Adrenal gland (tissue), 9 donors: ENCODE measurements at regions not wholly inside any gene's neighbourhood (a gene's known extent, or its start where the extent isn't known, plus 50 kb on each side); places are given as distances from the start of the nearest gene placed in this dataset.

Experiments
- DNase-seq, 7 donors: peaks; one replicate each; pipeline ENCODE4 v3.0.0-alpha.2; 2019 to 2020
- H3K27ac ChIP-seq, 5 donors: fragments of 200-600 bp; sonication (generic) in 4 of 5; 1 replicate in 3 of 5; 2 replicates in 2 of 5; pipeline versions ENCODE4 v1.5.1 to v1.8.0; 2016 to 2020; ENCODE audit warnings: mild to moderate bottlenecking in 1 of 5
- H3K27me3 ChIP-seq: fragments of 200-600 bp; 2 replicates; pipeline ENCODE4 v1.8.0; 2021
- H3K36me3 ChIP-seq, 2 donors: fragments of 200-600 bp; replicated peaks in 1 of 2; 1 replicate in 1 of 2; 2 replicates in 1 of 2; pipeline versions ENCODE4 v1.5.1 to v1.8.0; 2018 to 2022
- H3K4me1 ChIP-seq, 2 donors: fragments of 200-600 bp; replicated peaks in 1 of 2; 1 replicate in 1 of 2; 2 replicates in 1 of 2; pipeline versions ENCODE4 v1.5.1 to v1.8.0; 2018 to 2021
- H3K4me3 ChIP-seq, 4 donors: fragments of 200-600 bp; sonication (generic) in 3 of 4; one replicate each; pipeline ENCODE4 v1.5.1; 2016 to 2018
- H3K9me3 ChIP-seq, 3 donors: fragments of 200-600 bp; sonication (generic) in 1 of 3; replicated peaks in 1 of 3; 1 replicate in 2 of 3; 2 replicates in 1 of 3; pipeline versions ENCODE4 v1.5.1 to v1.8.0; 2016 to 2021
- POLR2A ChIP-seq, 2 donors: fragments of 450-650 bp; IDR thresholded peaks; one replicate each; pipeline ENCODE4 v1.6.1; 2017; ENCODE audit warnings: antibody characterized with exemption in 2 of 2, mild to moderate bottlenecking in 2 of 2, moderate library complexity in 1 of 2
- WGBS, 4 donors: extraction: QIAGEN DNeasy Blood & Tissue Kit in 2 of 4; methylation state at CpG; one replicate each; pipeline versions ENCODE4 v1.1.5 to v1.1.7; 2013 to 2017; 5-methylcytosine and 5-hydroxymethylcytosine counted together
- intact Hi-C, 2 donors: fragments of 100-400 bp; cut with DNase I; formaldehyde crosslinking; loops; one replicate each; pipeline versions ENCODE4 v1.14.1 to v1.15.0; 2022 to 2023
- TF ChIP-seq, protein P1 (sequence below), 6 experiments: fragments of 450-650 bp in 4 of 6; fragments of 200-600 bp in 2 of 6; sonication (generic) in 1 of 6; IDR thresholded peaks; 1 replicate in 5 of 6; 2 replicates in 1 of 6; pipeline versions ENCODE4 v1.5.1 to v1.8.0; 2016 to 2021; ENCODE audit warnings: antibody characterized with exemption in 6 of 6, mild to moderate bottlenecking in 2 of 6, moderate library complexity in 1 of 6
- donor health status: healthy with polysubstance abuse.
- donor health status: Bipolar disorder and iron deficiency.
- donor health status: DM: yes; HTN: yes; CAD: no.
- donor health status: DM: no; HTN: no; CAD: no.
- donor health status: DM: no; HTN: no; CAD: no.

DNA sequence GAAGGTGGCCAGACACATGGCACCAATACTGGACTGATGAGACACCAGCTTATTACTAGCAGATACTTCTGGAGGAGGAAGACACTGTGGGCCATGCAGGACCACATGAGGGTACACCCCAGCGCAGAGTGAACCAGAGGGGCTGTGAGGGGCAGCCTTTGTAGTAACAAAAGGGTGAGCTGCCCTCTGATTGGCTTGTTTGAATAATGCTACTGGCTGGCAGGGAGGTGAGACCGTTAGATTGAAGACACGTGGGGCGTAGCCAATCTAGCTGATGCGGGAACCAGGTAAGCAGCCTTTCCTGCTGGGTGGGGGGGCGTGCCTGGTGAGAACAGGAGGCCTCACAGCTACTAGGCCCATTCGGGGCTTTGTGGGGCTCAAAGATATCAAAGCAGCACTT lies 102.8 kb upstream of the SEC14L1 start:
- Histone ChIP-seq H3K27me3 (peaks cover 18% of the 10 kb centered on the region), H3K27ac (no peak overlapping the region), H3K4me3 (no peak overlapping the region), H3K4me1 (no peaks in the 10 kb centered on the region), H3K9me3 (no peaks in the 10 kb centered on the region), H3K36me3 (no peaks in the 10 kb centered on the region)
- no peak for DNase-seq
- WGBS, 4 donors: 79 to 91% (median 84%) methylated on average over 6 to 7 of the region's 7 CpGs
- TF ChIP-seq, protein P1, sequence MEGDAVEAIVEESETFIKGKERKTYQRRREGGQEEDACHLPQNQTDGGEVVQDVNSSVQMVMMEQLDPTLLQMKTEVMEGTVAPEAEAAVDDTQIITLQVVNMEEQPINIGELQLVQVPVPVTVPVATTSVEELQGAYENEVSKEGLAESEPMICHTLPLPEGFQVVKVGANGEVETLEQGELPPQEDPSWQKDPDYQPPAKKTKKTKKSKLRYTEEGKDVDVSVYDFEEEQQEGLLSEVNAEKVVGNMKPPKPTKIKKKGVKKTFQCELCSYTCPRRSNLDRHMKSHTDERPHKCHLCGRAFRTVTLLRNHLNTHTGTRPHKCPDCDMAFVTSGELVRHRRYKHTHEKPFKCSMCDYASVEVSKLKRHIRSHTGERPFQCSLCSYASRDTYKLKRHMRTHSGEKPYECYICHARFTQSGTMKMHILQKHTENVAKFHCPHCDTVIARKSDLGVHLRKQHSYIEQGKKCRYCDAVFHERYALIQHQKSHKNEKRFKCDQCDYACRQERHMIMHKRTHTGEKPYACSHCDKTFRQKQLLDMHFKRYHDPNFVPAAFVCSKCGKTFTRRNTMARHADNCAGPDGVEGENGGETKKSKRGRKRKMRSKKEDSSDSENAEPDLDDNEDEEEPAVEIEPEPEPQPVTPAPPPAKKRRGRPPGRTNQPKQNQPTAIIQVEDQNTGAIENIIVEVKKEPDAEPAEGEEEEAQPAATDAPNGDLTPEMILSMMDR (IDR thresholded peaks at IDR 0.05): no peak
- TF ChIP-seq POLR2A (IDR thresholded peaks at IDR 0.05): no peak
- intact Hi-C loops: no loop called here

DNA sequence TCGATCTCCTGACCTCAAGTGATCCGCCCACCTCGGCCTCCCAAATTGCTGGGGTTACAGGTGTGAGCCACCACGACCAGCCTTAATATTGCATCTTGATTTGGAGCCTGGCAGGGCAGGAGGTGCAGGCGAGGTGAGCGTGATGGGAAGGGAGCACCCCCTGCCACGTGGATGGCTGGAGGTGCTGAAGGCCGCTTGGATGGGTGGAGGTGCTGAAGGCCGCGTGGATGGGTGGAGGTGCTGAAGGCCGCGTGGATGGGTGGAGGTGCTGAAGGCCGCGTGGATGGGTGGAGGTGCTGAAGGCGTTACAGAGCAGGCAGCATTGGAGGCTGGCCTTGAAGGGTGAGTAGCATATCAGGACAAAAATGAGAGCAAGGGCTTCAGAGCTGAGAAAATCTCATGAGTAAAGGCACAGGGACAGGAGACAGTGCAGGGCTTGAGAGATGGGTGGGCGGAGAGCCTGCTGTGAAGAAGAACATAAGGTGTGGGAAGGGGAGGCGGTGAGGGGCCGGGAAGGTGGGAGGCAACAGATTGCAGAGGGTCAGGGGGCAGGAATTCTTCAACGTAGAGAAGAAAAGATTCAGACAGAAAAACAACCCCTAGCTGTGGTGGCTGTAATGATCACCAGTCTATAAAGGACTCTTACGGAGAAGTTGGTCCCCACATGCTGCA lies 101.7 kb upstream of the SEC14L1 start:
- TF ChIP-seq, protein P1 (IDR thresholded peaks at IDR 0.05): no peak
- TF ChIP-seq POLR2A (IDR thresholded peaks at IDR 0.05): no peak
- H3K4me3 ChIP-seq: no peak overlapping the region
- WGBS, 4 donors: 70 to 80% (median 76%) methylated on average over 19 to 20 of the region's 20 CpGs
- H3K4me1 ChIP-seq: no peaks in the 10 kb centered on the region
- no peaks in the 10 kb centered on the region for H3K9me3 ChIP-seq
- no peaks in the 10 kb centered on the region for H3K36me3 ChIP-seq
- H3K27me3 ChIP-seq: peaks cover 18% of the 10 kb centered on the region
- intact Hi-C loops: no loop called here
- H3K27ac ChIP-seq: no peak overlapping the region
- DNase-seq: no peak

DNA sequence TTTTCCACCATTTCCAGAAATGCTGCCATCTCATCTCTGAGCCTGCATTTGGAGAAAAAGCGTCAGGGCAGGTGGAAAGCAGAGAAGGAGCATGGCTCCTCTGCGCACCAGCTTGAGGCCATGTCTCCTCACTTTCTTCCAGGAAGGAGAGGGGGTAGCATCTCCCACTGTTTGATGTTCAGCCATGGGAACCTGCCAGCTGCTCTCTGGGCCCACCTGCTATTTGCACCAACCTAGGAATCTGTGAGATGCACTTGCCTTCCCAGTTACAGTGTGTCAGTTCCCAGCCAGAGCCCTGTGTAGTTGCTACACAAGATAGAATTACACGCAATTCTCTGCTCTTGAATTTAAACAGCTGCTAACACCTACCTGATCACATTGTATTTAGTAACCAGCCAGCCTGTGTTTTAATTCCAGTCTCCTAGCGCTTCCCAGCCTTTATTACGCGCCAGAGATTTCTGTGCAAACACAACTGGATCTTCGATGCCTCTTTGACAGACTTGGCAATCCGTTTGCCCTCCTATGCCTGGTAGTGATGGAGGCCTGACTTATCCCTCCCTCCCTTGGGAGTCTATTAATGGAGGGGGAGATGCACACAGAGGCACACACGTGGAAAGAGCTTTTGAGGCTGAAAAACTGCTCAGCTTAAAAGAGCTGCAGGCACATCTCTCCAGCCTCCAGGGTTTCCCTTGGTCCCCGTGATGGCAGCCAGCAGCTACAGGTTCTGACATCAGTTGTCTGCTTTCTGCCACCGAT lies 98.1 kb upstream of the SEC14L1 start:
- WGBS, 4 donors: 80 to 87% (median 81%) methylated on average over 9 to 11 of the region's 11 CpGs

DNA sequence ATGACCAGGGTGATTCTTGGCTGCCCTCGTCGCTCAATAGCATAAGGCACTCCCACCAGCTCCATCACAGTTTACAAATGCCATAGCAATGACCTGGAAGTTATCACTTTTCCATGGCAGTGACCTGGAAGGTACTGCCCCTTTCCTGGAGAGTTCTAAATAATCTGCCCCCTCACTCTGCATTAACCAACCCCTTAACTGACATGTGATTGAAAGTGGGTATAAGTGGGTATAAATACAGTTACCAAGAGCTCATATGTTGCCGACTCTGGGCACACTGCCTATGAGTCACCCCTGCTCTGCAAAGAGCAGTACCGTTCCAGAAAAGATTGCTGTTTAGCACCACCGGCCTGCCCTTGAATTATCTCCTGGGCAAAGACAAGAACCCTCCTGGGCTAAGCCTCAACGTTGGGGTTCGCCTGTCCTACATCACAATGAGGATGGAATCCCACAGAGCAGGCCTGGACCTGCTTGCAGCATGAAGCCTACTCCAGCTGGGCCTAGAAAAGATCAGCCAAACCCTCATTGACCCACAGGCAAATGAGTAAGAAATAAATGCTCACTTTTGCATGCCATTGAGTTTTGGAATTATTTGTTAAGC lies 95.2 kb upstream of the SEC14L1 start:
- no peak for TF ChIP-seq POLR2A (IDR thresholded peaks at IDR 0.05)
- intact Hi-C loops: no loop called here
- DNase-seq: peak in 5 of 7 donors; percentile 27 to 63 (median 31)

More for the DNA sequence above, 98.1 kb upstream of the SEC14L1 start:
- no peak for DNase-seq
- no peaks in the 10 kb centered on the region for H3K36me3 ChIP-seq
- intact Hi-C loops: no loop called here
- no peaks in the 10 kb centered on the region for H3K9me3 ChIP-seq
- no peak overlapping the region for H3K27ac ChIP-seq
- H3K27me3 ChIP-seq: peaks cover 9% of the 10 kb centered on the region
- no peak overlapping the region for H3K4me3 ChIP-seq
- no peak for TF ChIP-seq POLR2A (IDR thresholded peaks at IDR 0.05)
- TF ChIP-seq, protein P1 (IDR thresholded peaks at IDR 0.05): no peak
- H3K4me1 ChIP-seq: no peaks in the 10 kb centered on the region

More for the DNA sequence above, 95.2 kb upstream of the SEC14L1 start:
- Histone ChIP-seq H3K36me3 (no peaks in the 10 kb centered on the region), H3K4me1 (no peaks in the 10 kb centered on the region), H3K9me3 (no peaks in the 10 kb centered on the region), H3K4me3 (no peak overlapping the region), H3K27ac (no peak overlapping the region), H3K27me3 (peaks cover 3% of the 10 kb centered on the region)
- WGBS, 4 donors: 55 to 67% (median 61%) methylated on average over 7 of the region's 7 CpGs
